Mesothelial cell of epicardium (in vitro differentiated cells): ENCODE measurements at regions not wholly inside any gene's neighbourhood (a gene's known extent, or its start where the extent isn't known, plus 50 kb on each side); places are given as distances from the start of the nearest gene placed in this dataset.
"Not testable (repeated sequence)": the region's sequence is repeated elsewhere in the genome, so short reads cannot be mapped to it uniquely, and the experiment has no call there.

ENCODE experiments used
- DNase-seq, 2 experiments: peaks; one replicate each; pipeline ENCODE4 v3.0.0; 2021; ENCODE audit warnings: low spot score in 2 of 2; ENCODE audit not compliant: unreplicated experiment in 2 of 2
- H3K27ac Mint-ChIP-seq: 2 replicates; pipeline ENCODE4 v1.8.0; 2021; ENCODE audit warnings: mixed read lengths
- H3K27me3 Mint-ChIP-seq: 2 replicates; pipeline ENCODE4 v1.8.0; 2021; ENCODE audit warnings: low read depth, mixed read lengths
- H3K36me3 Mint-ChIP-seq: 2 replicates; pipeline ENCODE4 v1.8.0; 2021; ENCODE audit warnings: mixed read lengths
- H3K4me1 Mint-ChIP-seq: 2 replicates; pipeline ENCODE4 v1.8.0; 2021; ENCODE audit warnings: mixed read lengths
- H3K4me3 Mint-ChIP-seq: 2 replicates; pipeline ENCODE4 v1.8.0; 2021; ENCODE audit warnings: mild to moderate bottlenecking, moderate library complexity, mixed read lengths
- H3K9me3 Mint-ChIP-seq: 2 replicates; pipeline ENCODE4 v1.8.0; 2021; ENCODE audit warnings: mixed read lengths
- TF ChIP-seq, protein P1 (sequence below): fragments of 200-600 bp; sonication (generic); IDR thresholded peaks from one replicate; pipeline ENCODE4 v1.5.0; 2021; ENCODE audit warnings: antibody characterized with exemption; ENCODE audit not compliant: unreplicated experiment

DNA sequence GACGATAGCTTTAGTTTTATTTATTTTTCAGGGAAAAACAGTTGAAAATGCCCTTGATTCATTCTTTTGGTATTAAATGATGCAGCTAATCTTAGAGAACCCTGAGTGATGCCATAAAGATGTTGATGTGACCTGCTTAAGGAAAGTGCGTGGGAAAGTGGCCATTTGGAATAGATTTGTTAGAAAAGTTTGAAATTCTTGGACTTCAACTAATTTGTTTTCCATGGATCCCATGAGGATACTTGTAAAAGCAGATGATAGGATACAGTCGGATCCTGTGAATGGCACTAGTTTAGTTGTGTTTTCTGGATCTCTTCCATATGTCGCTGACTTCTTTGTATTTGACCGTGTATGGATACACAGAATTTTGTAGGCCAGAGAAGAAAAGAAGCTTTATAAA lies 69.0 kb downstream of the SEPTIN7 start:
- TF ChIP-seq, protein P1, sequence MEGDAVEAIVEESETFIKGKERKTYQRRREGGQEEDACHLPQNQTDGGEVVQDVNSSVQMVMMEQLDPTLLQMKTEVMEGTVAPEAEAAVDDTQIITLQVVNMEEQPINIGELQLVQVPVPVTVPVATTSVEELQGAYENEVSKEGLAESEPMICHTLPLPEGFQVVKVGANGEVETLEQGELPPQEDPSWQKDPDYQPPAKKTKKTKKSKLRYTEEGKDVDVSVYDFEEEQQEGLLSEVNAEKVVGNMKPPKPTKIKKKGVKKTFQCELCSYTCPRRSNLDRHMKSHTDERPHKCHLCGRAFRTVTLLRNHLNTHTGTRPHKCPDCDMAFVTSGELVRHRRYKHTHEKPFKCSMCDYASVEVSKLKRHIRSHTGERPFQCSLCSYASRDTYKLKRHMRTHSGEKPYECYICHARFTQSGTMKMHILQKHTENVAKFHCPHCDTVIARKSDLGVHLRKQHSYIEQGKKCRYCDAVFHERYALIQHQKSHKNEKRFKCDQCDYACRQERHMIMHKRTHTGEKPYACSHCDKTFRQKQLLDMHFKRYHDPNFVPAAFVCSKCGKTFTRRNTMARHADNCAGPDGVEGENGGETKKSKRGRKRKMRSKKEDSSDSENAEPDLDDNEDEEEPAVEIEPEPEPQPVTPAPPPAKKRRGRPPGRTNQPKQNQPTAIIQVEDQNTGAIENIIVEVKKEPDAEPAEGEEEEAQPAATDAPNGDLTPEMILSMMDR = no peak
- DNase-seq = no peak
- H3K4me3 Mint-ChIP-seq = no peak overlapping the region
- no peaks in the 10 kb centered on the region for H3K27me3 Mint-ChIP-seq
- no peak overlapping the region for H3K27ac Mint-ChIP-seq
- no peaks in the 10 kb centered on the region for H3K9me3 Mint-ChIP-seq
- H3K4me1 Mint-ChIP-seq = peaks cover 28% of the 10 kb centered on the region
- peaks cover 11% of the 10 kb centered on the region for H3K36me3 Mint-ChIP-seq

DNA sequence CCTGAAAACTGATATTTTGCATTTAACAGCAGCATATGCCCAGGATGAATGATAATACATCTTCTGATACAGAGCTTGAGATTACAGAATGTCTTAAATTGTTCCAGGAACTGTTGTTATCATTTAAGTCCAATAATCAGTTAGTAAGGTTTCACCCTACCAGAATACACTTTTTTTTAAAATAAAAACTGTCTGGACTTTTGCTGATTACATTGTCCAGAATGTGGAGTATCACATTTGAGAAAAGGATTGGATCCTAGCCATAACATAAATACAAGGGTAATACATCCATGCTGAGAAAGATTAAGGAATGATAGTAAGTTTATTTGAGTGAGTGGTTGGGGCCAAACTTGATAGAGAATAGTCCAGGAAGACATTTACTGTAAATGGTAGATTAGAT lies 71.0 kb downstream of the SEPTIN7 start:
- no peaks in the 10 kb centered on the region for H3K27me3 Mint-ChIP-seq
- no peak overlapping the region for H3K27ac Mint-ChIP-seq
- H3K4me3 Mint-ChIP-seq = no peak overlapping the region

DNA sequence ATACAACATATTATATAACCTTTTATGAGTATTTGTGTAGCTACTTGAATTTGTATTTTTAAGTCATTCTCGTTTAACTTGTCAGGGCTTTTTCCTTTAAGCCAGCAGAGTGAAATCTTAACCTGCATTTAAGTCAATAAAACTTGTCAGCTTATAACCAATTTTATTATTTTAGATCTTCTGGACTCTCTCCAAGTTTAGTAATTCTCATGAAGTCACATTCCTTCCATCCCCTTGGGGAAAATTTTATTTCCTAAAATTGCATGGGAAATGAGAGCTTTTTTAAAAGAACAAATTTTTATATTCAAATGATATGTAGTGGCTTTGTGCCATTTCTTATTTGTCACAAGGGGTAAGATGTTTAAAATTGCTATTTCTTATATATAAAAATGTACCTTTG lies 74.0 kb downstream of the SEPTIN7 start:
- peaks cover 10% of the 10 kb centered on the region for H3K36me3 Mint-ChIP-seq
- DNase-seq = no peak
- no peaks in the 10 kb centered on the region for H3K9me3 Mint-ChIP-seq
- H3K27me3 Mint-ChIP-seq = no peaks in the 10 kb centered on the region
- H3K27ac Mint-ChIP-seq = peak overlapping the region; percentile 0
- TF ChIP-seq, protein P1 = no peak
- peaks cover 17% of the 10 kb centered on the region for H3K4me1 Mint-ChIP-seq
- no peak overlapping the region for H3K4me3 Mint-ChIP-seq

More for the DNA sequence above, 71.0 kb downstream of the SEPTIN7 start:
- no peak for DNase-seq
- Mint-ChIP-seq H3K4me1 (peaks cover 17% of the 10 kb centered on the region), H3K9me3 (no peaks in the 10 kb centered on the region), H3K36me3 (peaks cover 10% of the 10 kb centered on the region)
- TF ChIP-seq, protein P1 = no peak

DNA sequence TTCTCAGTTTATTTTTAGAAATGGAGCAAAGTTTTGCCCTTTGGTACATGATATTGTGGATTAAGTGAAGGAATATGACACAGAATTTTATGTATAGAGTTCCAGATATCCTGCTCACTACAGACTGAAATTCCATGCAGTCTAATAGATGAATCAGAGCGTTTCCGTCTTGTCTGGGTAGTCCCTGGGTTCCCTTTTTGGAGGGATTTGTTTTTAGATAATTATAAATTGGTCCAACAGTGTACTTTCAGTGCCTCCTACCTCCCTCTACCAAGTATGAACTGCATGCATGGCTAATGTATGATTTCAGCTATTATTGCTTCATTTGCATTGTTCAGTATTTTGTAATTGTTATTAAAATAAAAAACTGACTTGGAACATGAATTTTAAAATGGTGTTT lies 74.4 kb downstream of the SEPTIN7 start:
- Mint-ChIP-seq H3K4me3 (no peak overlapping the region), H3K36me3 (peaks cover 12% of the 10 kb centered on the region), H3K9me3 (no peaks in the 10 kb centered on the region), H3K27ac (peak overlapping the region; percentile 59), H3K4me1 (peaks cover 17% of the 10 kb centered on the region), H3K27me3 (no peaks in the 10 kb centered on the region)
- DNase-seq = no peak
- TF ChIP-seq, protein P1 = no peak

DNA sequence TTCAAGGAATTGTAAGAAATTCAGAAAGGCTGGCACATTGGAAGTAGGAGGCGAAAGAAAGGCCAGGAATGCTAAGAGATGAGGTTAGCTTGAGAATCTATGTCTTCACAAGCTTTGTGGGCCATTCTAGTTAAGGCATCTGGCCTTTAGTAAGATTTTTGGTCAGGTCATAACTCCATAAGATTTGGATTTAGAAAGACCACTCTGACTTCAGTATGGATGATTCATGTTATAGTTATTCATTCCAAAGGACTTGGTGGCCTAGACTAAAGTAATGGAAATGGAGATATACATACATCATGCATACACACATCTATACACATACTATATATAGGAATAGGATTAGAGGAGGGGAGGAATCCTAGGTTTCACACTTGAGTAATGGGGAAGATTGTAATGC lies 77.5 kb downstream of the SEPTIN7 start:
- H3K27ac Mint-ChIP-seq = no peak overlapping the region
- H3K36me3 Mint-ChIP-seq = peaks cover 20% of the 10 kb centered on the region
- H3K4me1 Mint-ChIP-seq = peaks cover 9% of the 10 kb centered on the region
- TF ChIP-seq, protein P1 = no peak
- H3K4me3 Mint-ChIP-seq = no peak overlapping the region
- no peak for DNase-seq
- no peaks in the 10 kb centered on the region for H3K9me3 Mint-ChIP-seq
- H3K27me3 Mint-ChIP-seq = no peaks in the 10 kb centered on the region

DNA sequence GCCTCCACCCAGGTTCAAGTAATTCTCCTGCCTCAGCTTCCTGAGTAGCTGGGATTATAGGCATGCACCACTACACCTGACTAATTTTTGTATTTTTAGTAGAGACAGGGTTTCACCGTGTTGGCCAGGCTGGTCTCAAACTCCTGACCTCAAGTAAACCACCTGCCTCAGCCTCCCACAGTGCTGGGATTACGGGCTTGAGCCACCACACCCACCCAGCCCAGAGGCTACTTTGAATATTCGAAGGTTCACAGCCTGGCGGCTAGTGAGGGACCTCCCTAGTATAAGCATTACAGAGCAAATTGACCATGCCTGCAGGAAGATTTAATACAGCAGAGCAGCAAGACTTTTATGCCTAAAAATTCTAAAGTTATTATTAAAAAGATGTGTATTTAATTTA lies 86.6 kb downstream of the SEPTIN7 start:
- H3K4me1 Mint-ChIP-seq, H3K4me3 Mint-ChIP-seq, H3K27ac Mint-ChIP-seq, H3K27me3 Mint-ChIP-seq, DNase-seq, H3K9me3 Mint-ChIP-seq: not testable (repeated sequence)
- peaks cover 39% of the 10 kb centered on the region for H3K36me3 Mint-ChIP-seq
